Caco-2 (cell line): ENCODE measurements at regions not wholly inside any gene's neighbourhood (a gene's known extent, or its start where the extent isn't known, plus 50 kb on each side); places are given as distances from the start of the nearest gene placed in this dataset.

Experiments used
- BruUV-seq: library from RNA; stranded (reverse); fragments of 400-500 nt; replicated peaks from 2 replicates; lab custom pipeline; 2021; lab: Mats Ljungman, UMichigan
- CTCF ChIA-PET: fragments of 300-600 bp; sonication (Branson Sonifier 250); formaldehyde crosslinking; loops from one replicate; lab custom pipeline; 2022; ENCODE audit warnings: antibody characterized with exemption; lab: Charles Lee
- POLR2A ChIA-PET: fragments of 300-600 bp; sonication (Branson Sonifier 250); formaldehyde crosslinking; loops from one replicate; lab custom pipeline; 2022; ENCODE audit warnings: antibody characterized with exemption; lab: Charles Lee
- DNase-seq, 2 experiments: peaks; one replicate each; pipeline versions ENCODE4 v3.0.0 to v3.0.0-alpha.2; 2020 to 2022
- H3K27me3 ChIP-seq: replicated peaks from 2 replicates; pipeline ENCODE4 v1.6.0; 2011; ENCODE audit warnings: low read length; ENCODE audit not compliant: control insufficient read depth, insufficient read depth
- H3K36me3 ChIP-seq: 2 replicates; pipeline ENCODE4 v1.5.1; 2011; ENCODE audit warnings: low read length; ENCODE audit not compliant: control insufficient read depth, insufficient read depth
- H3K4me1 ChIP-seq: fragments of 250-450 bp; sonication (Bioruptor Pico); 2 replicates; pipeline ENCODE4 v1.5.1; 2020; ENCODE audit warnings: mild to moderate bottlenecking
- H3K4me3 ChIP-seq: 2 replicates; pipeline ENCODE4 v1.5.1; 2011; ENCODE audit warnings: low read depth, mild to moderate bottlenecking, control low read depth, low read length
- H3K9me3 ChIP-seq: fragments of 250-450 bp; sonication (Bioruptor Pico); 2 replicates; pipeline ENCODE4 v1.5.1; 2020; ENCODE audit warnings: mild to moderate bottlenecking, moderate library complexity
- H3K27ac Mint-ChIP-seq: one replicate; pipeline ENCODE4 v1.8.0; 2022; ENCODE audit warnings: mixed read lengths; ENCODE audit not compliant: unreplicated experiment
- H3K27me3 Mint-ChIP-seq: one replicate; pipeline ENCODE4 v1.8.0; 2022; ENCODE audit warnings: mixed read lengths; ENCODE audit not compliant: insufficient read depth, unreplicated experiment
- H3K36me3 Mint-ChIP-seq: one replicate; pipeline ENCODE4 v1.8.0; 2022; ENCODE audit warnings: mild to moderate bottlenecking, mixed read lengths; ENCODE audit not compliant: insufficient read depth, unreplicated experiment
- H3K4me1 Mint-ChIP-seq: one replicate; pipeline ENCODE4 v1.8.0; 2022; ENCODE audit warnings: low read depth, mixed read lengths; ENCODE audit not compliant: unreplicated experiment
- H3K4me3 Mint-ChIP-seq: one replicate; pipeline ENCODE4 v1.8.0; 2022; ENCODE audit warnings: mild to moderate bottlenecking, moderate library complexity, mixed read lengths; ENCODE audit not compliant: unreplicated experiment
- H3K9me3 Mint-ChIP-seq: one replicate; pipeline ENCODE4 v1.8.0; 2022; ENCODE audit warnings: mixed read lengths; ENCODE audit not compliant: unreplicated experiment
- intact Hi-C: fragments of 100-400 bp; cut with micrococcal nuclease; formaldehyde crosslinking; loops from one replicate; pipeline ENCODE4 v1.10.0; 2022; ENCODE audit not compliant: unreplicated experiment
- TF ChIP-seq, protein P1 (sequence below), 2 experiments: fragments of 200-600 bp in 1 of 2; IDR thresholded peaks; 1 replicate in 1 of 2; 2 replicates in 1 of 2; pipeline versions ENCODE4 v1.5.1 to v1.8.0; 2011 to 2022; ENCODE audit warnings: antibody characterized with exemption in 1 of 2, control low read depth in 1 of 2, inconsistent platforms in 1 of 2, low read depth in 1 of 2, low read length in 1 of 2, mild to moderate bottlenecking in 1 of 2, moderate library complexity in 1 of 2; ENCODE audit not compliant: insufficient read depth in 1 of 2, severe bottlenecking in 1 of 2, unreplicated experiment in 1 of 2

DNA sequence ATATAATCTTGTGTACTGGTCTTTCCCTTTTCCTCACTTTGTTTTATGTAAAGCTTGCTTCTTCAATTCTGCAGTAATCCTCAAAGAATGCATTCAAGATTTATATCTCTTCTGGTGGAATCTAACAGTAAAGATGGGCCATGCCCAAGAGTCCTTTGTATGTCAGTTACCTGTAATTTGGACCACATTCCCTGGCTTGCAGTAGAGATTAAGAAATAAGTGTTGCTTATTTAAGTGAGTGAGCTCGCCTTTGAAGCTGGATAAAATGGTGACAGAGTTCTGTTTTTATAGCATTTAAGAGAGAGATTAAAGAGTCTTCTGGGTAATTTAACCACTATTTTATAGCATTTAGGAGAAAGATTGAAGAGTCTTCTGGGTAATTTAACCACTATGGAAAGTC lies 262.1 kb upstream of the ATP2B1 start:
- no peak for DNase-seq
- TF ChIP-seq, protein P1, sequence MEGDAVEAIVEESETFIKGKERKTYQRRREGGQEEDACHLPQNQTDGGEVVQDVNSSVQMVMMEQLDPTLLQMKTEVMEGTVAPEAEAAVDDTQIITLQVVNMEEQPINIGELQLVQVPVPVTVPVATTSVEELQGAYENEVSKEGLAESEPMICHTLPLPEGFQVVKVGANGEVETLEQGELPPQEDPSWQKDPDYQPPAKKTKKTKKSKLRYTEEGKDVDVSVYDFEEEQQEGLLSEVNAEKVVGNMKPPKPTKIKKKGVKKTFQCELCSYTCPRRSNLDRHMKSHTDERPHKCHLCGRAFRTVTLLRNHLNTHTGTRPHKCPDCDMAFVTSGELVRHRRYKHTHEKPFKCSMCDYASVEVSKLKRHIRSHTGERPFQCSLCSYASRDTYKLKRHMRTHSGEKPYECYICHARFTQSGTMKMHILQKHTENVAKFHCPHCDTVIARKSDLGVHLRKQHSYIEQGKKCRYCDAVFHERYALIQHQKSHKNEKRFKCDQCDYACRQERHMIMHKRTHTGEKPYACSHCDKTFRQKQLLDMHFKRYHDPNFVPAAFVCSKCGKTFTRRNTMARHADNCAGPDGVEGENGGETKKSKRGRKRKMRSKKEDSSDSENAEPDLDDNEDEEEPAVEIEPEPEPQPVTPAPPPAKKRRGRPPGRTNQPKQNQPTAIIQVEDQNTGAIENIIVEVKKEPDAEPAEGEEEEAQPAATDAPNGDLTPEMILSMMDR (IDR thresholded peaks at IDR 0.05; ENCODE audit: insufficient read depth in 1 of 2, low read depth in 1 of 2, low read length in 1 of 2, severe bottlenecking in 1 of 2, unreplicated experiment in 1 of 2) = no peak
- H3K4me1 Mint-ChIP-seq = peaks cover 38% of the 10 kb centered on the region
- H3K27me3 Mint-ChIP-seq = no peaks in the 10 kb centered on the region
- Histone ChIP-seq H3K9me3 (no peaks in the 10 kb centered on the region), H3K4me1 (peaks cover 31% of the 10 kb centered on the region), H3K27me3 (no peaks in the 10 kb centered on the region), H3K36me3 (no peaks in the 10 kb centered on the region), H3K4me3 (no peak overlapping the region)
- no peak overlapping the region for H3K27ac Mint-ChIP-seq
- BruUV-seq = no TSS peak
- no peak overlapping the region for H3K4me3 Mint-ChIP-seq
- H3K9me3 Mint-ChIP-seq = peaks cover 9% of the 10 kb centered on the region
- no peaks in the 10 kb centered on the region for H3K36me3 Mint-ChIP-seq
- ChIA-PET CTCF (no interaction called here), POLR2A (no interaction called here)
- intact Hi-C loops = no loop called here

DNA sequence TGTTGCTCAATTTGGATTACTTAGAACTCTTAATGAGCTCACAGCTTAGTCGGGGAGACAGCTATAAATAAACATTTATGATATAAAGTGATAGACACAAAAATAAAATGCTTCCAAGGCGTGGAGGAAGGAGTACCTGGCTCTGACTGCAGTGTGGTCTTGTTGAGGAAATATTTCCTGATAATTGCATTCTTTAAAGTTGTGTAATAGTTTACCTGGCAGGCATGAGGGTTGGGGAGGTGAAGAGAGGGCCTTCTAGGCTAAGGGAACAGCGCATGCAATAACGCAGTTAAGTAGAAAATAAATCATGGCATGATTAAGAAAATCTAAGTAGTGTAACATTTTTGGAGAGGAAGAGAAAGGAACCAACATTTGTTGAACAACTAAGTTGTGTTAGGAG lies 260.5 kb upstream of the ATP2B1 start:
- Mint-ChIP-seq H3K36me3 (no peaks in the 10 kb centered on the region), H3K9me3 (peaks cover 9% of the 10 kb centered on the region), H3K4me3 (no peak overlapping the region), H3K4me1 (peaks cover 38% of the 10 kb centered on the region), H3K27me3 (no peaks in the 10 kb centered on the region), H3K27ac (no peak overlapping the region)
- Histone ChIP-seq H3K9me3 (no peaks in the 10 kb centered on the region), H3K36me3 (no peaks in the 10 kb centered on the region), H3K4me3 (no peak overlapping the region), H3K4me1 (peaks cover 31% of the 10 kb centered on the region), H3K27me3 (no peaks in the 10 kb centered on the region)
- intact Hi-C loops = no loop called here
- no peak for DNase-seq
- TF ChIP-seq, protein P1 (IDR thresholded peaks at IDR 0.05; ENCODE audit: insufficient read depth in 1 of 2, low read depth in 1 of 2, low read length in 1 of 2, severe bottlenecking in 1 of 2, unreplicated experiment in 1 of 2) = no peak
- CTCF ChIA-PET = no interaction called here
- POLR2A ChIA-PET = no interaction called here
- BruUV-seq = no TSS peak

DNA sequence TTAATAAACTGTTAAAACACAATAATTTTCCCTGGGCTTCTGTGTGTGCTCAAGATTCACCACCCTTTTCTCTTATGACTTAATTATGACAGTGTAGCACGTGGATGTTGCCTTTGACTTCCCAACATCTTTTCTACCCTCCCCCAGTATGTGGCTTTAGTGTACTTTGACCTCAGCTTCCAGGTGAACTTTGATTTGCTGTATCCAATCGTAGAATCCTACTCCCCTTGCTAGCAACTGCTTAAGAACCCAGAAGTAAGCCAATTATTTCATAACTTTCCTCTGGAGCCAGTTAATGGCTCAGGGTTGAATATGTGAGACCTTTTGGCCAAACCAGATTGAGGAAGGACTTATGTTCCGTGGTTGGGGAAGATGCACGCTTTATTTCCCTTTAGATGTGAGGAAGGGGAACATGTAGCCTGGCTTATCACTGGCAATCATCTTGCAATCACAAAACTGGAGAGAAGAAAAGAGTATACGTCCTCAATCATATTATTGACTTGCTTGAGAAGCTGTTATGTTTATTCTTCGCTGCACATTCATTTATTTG lies 259.6 kb upstream of the ATP2B1 start:
- H3K9me3 ChIP-seq = no peaks in the 10 kb centered on the region
- CTCF ChIA-PET = no interaction called here
- H3K36me3 ChIP-seq = no peaks in the 10 kb centered on the region
- TF ChIP-seq, protein P1 (IDR thresholded peaks at IDR 0.05; ENCODE audit: insufficient read depth in 1 of 2, low read depth in 1 of 2, low read length in 1 of 2, severe bottlenecking in 1 of 2, unreplicated experiment in 1 of 2) = no peak
- peak in 1 of 2 experiments; percentile 29 for DNase-seq
- intact Hi-C loops = no loop called here
- Mint-ChIP-seq H3K27me3 (no peaks in the 10 kb centered on the region), H3K27ac (no peak overlapping the region), H3K9me3 (peaks cover 9% of the 10 kb centered on the region), H3K4me1 (peaks cover 38% of the 10 kb centered on the region), H3K36me3 (no peaks in the 10 kb centered on the region), H3K4me3 (no peak overlapping the region)
- no peaks in the 10 kb centered on the region for H3K27me3 ChIP-seq
- peaks cover 31% of the 10 kb centered on the region for H3K4me1 ChIP-seq
- POLR2A ChIA-PET = no interaction called here
- BruUV-seq = no TSS peak
- H3K4me3 ChIP-seq = no peak overlapping the region
